ENCODE measurements at regions not wholly inside any gene's neighbourhood (a gene's known extent, or its start where the extent isn't known, plus 50 kb on each side); places are given as distances from the start of the nearest gene placed in this dataset.

- no peak for TF ChIP-seq CTCF (IDR thresholded peaks at IDR 0.05; ENCODE audit: insufficient read depth, low read length, missing control alignments)
- DNase-seq (ENCODE audit: low read depth, low spot score) = no peak
- ChIA-PET CTCF (interaction anchor here (2.1 to 2.3 kb wide), 2 partner anchors 319 to 516 kb away, joined by 7 to 8 read pairs; no protein-coding TSS in a partner anchor), POLR2A (no interaction called here)
- no peak overlapping the region for H3K4me3 ChIP-seq (ENCODE audit: low read depth, low read length)
These were observed 517.7 kb upstream of the SULF2 start for GRCh38 chr20:48302844-48303542.

GRCh38 chr20:48302149-48302548, 516.9 kb upstream of the SULF2 start:
- DNase-seq (ENCODE audit: low read depth, low spot score) = no peak
- POLR2A ChIA-PET = no interaction called here
- no peak overlapping the region for H3K4me3 ChIP-seq (ENCODE audit: low read depth, low read length)
- CTCF ChIA-PET = interaction anchor here (2.3 kb wide), 1 partner anchor 319 kb away, joined by 7 read pairs; no protein-coding TSS in a partner anchor
- TF ChIP-seq CTCF (IDR thresholded peaks at IDR 0.05; ENCODE audit: insufficient read depth, low read length, missing control alignments) = no peak

GRCh38 chr20:48301189-48301588, 515.9 kb upstream of the SULF2 start:
- H3K4me3 ChIP-seq (ENCODE audit: low read depth, low read length) = no peak overlapping the region
- DNase-seq (ENCODE audit: low read depth, low spot score) = no peak
- TF ChIP-seq CTCF (IDR thresholded peaks at IDR 0.05; ENCODE audit: insufficient read depth, low read length, missing control alignments) = no peak
- ChIA-PET CTCF (interaction anchor here (1.5 to 2.3 kb wide), 2 partner anchors 624 to 637 kb away, joined by 5 to 8 read pairs; no protein-coding TSS in a partner anchor), POLR2A (no interaction called here)

GRCh38 chr20:48300529-48300928, 515.2 kb upstream of the SULF2 start:
- CTCF ChIA-PET = interaction anchor here (1.0 to 2.3 kb wide), 8 partner anchors 12 to 637 kb away, joined by 3 to 8 read pairs (median 4); no protein-coding TSS in a partner anchor
- DNase-seq (ENCODE audit: low read depth, low spot score) = no peak
- no peak overlapping the region for H3K4me3 ChIP-seq (ENCODE audit: low read depth, low read length)
- no peak for TF ChIP-seq CTCF (IDR thresholded peaks at IDR 0.05; ENCODE audit: insufficient read depth, low read length, missing control alignments)
- POLR2A ChIA-PET = no interaction called here

GRCh38 chr20:48298851-48299484, 513.7 kb upstream of the SULF2 start:
- ChIA-PET POLR2A (no interaction called here), CTCF (interaction anchor here (0.7 to 2.4 kb wide), 6 partner anchors 33 to 1093 kb away, joined by 3 to 11 read pairs (median 6); no protein-coding TSS in a partner anchor)
- no peak overlapping the region for H3K4me3 ChIP-seq (ENCODE audit: low read depth, low read length)
- DNase-seq (ENCODE audit: low read depth, low spot score) = peak; percentile 61
- TF ChIP-seq CTCF (IDR thresholded peaks at IDR 0.05; ENCODE audit: insufficient read depth, low read length, missing control alignments) = no peak

- no peak for DNase-seq (ENCODE audit: low read depth, low spot score)
- no peak overlapping the region for H3K4me3 ChIP-seq (ENCODE audit: low read depth, low read length)
- TF ChIP-seq CTCF (IDR thresholded peaks at IDR 0.05; ENCODE audit: insufficient read depth, low read length, missing control alignments) = no peak
- ChIA-PET CTCF (interaction anchor here (0.7 to 4.9 kb wide), 4 partner anchors 323 to 1092 kb away, joined by 3 to 38 read pairs (median 21); no protein-coding TSS in a partner anchor), POLR2A (no interaction called here)
These were observed 513.2 kb upstream of the SULF2 start for GRCh38 chr20:48298433-48298832.

All from AG04449 (cell line).